Sciatic nerve (tissue), 2 donors: ENCODE measurements at regions not wholly inside any gene's neighbourhood (a gene's known extent, or its start where the extent isn't known, plus 50 kb on each side); places are given as distances from the start of the nearest gene placed in this dataset.
A peak's percentile ranks its signal among the peaks of the same experiment; 100 is the strongest.

Experiments
- ATAC-seq: fragments of 200-7000 bp; cut with Tn5 transposase; one replicate; pipeline ENCODE4 v1.9.1; 2020; ENCODE audit warnings: mild to moderate bottlenecking, moderate library complexity
- DNase-seq: peaks from one replicate; pipeline ENCODE4 v3.0.0-alpha.2; 2020; ENCODE audit warnings: low spot score
- intact Hi-C: fragments of 100-400 bp; cut with DNase I; formaldehyde crosslinking; loops from one replicate; pipeline ENCODE4 v1.14.2; 2022
- donor health status: DM: no; HTN: no; CAD: no.
- donor health status: DM: no; HTN: no; CAD: no.

GRCh38 chr4:108383157-108383556 is 214.4 kb upstream of the LEF1 start:
- no peak for ATAC-seq
- no peak for DNase-seq
- intact Hi-C loops, result no loop called here

DNA sequence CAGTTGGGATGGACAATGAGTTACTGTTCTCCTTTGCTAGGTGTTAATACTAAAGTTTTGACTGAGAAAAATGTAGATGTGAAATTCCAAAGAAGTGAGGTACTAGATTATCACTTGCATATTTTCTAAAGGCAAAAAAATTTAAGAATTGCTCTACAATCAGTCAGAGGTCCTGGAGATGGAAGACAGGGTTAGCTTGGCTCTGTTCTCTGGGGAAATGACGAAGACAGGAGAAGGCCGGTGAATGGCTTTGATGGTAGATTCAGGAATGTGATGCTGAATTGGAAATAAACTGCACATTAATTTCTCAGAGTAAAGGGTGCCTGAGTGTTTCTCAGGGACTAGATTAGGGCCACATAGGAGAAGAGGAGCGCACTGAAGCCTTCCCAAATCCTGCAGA is 214.0 kb upstream of the LEF1 start:
- DNase-seq (no peak), ATAC-seq (no peak)
- intact Hi-C loops, result no loop called here

DNA sequence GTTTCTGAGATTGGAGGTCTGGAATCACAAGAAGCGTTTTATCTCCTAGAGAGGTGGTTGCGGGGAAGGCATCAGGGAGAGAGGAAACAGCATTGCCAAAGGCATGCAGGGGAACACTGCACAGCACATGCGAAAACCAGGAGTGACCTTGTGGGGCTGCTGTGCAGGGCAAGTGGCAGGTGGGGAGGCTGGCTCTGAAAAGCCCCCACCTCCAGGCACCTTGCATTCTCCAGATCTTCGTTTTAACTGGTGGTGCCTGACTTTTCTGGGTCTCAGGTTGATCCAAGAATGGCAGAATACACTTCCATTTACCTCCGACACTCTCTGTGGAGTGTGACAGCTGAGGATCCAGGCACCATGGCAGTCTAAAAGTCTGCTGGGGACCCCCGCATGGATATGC is 209.4 kb upstream of the LEF1 start:
- DNase-seq, result no peak
- intact Hi-C loops, result no loop called here
- ATAC-seq, result no peak

DNA sequence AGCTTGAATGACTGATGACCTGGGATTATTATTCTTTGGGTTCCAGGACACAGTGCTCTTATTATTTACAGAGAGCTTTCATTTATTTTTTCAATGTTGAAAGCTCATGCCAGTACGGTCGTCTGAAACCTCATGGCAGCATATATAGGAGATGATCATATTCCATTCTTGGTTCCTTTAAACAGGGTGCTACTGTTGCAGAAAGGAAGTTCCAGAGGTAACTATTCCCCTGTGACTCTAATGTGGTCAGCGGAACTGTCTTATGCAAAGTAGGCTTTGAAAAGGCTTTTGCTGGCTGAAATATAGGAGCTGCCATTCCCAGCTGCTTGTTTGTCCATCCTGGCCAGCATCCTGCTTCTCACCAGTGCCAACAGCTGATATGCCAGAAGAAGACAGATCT is 208.3 kb upstream of the LEF1 start:
- DNase-seq (no peak), ATAC-seq (no peak)
- intact Hi-C loops, result no loop called here

DNA sequence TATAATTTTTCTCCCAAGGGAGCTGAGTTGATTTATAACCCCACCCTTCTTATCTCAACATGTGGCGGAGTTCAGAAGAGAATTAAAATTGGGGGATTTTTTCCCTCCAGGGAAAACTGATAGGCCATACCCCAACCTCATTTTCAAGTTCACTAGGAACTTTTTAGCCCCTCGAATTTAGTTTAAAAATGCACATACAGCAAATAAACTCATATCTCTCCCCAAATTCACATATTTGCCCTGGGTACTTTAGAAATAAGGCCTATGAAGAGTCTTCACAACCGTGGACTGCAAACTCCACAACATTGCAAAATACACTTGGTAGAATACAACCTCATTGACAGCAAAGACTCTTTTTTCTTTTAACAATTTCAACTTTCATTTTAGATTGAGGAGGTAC is 206.7 kb upstream of the LEF1 start:
- ATAC-seq (no peak), DNase-seq (no peak)
- intact Hi-C loops, result no loop called here

DNA sequence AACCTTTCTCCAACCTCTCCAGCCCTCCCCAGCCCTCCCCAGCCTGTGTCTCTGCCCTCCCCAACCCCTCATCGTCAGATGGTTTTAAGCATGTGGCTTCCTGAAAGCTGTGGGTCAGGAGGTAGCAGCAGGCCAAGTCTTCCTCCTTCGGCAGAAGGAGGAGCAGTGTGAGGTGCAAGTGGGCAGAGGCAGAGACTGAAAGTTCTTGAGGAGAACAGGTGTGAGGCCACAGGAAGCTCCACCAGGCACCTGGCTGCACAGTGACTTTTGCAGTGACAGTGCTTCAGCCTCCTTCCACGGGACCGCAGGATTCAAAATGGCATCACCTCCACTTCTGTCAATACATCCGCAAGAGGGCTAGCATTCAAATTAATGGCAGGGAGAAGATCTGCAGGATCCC is 203.9 kb upstream of the LEF1 start:
- DNase-seq (no peak), ATAC-seq (no peak)
- intact Hi-C loops, result no loop called here

DNA sequence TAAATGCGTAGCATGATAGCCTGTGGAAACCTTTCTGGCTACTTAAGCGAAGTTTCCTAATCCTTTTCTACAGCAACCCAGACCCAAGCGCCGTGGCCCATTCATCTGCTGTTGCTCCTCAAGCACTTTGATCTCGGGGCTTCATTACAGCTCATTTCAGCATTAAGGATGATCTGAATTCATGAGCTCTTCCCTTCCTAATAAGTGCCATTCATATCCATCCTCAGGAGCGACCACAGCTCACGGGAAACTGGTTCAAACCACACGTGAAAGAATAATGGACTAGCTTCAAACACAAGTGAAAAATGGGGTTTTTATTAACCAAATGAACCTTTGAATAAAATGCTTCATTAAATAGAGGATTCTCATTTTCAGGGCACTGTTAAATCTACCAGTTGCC is 202.6 kb upstream of the LEF1 start:
- intact Hi-C loops, result no loop called here
- ATAC-seq (no peak), DNase-seq (no peak)

- intact Hi-C loops, result no loop called here
- no peak for DNase-seq
- ATAC-seq, result no peak
These were observed 201.8 kb upstream of the LEF1 start for GRCh38 chr4:108370291-108371141.

- intact Hi-C loops, result no loop called here
- ATAC-seq (no peak), DNase-seq (no peak)
These were observed 200.4 kb upstream of the LEF1 start for GRCh38 chr4:108369035-108369655.

GRCh38 chr4:108367751-108368150 is 199.0 kb upstream of the LEF1 start:
- intact Hi-C loops, result no loop called here
- ATAC-seq, result no peak
- DNase-seq, result no peak

- no peak for DNase-seq
- intact Hi-C loops, result no loop called here
- ATAC-seq, result no peak
These were observed 198.0 kb upstream of the LEF1 start for GRCh38 chr4:108366716-108367115.

- intact Hi-C loops, result no loop called here
- DNase-seq, result no peak
These were observed 196.8 kb upstream of the LEF1 start for GRCh38 chr4:108365551-108365950.

DNA sequence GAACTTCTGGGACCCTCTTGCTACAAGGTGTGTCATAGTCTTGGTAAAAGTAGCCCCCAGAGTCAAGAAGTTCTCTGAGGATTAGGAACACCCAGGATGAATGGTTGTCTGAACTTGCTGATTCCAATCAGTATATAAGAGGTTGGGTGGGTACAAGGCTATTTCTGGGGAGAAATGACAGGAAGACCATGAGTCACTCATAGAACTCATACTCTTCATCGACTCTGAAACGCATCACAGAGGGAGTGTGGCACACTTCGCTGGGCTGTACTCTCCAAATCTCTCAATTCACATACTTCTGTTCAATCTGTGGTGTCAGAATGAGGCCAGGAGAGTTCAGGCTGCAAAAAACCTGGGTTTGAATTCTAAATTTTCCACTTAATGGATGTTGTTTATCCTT is 193.2 kb upstream of the LEF1 start:
- ATAC-seq (peak; percentile 9), DNase-seq (no peak)
- intact Hi-C loops, result no loop called here

More at GRCh38 chr4:108365551-108365950, 196.8 kb upstream of the LEF1 start:
- ATAC-seq, result no peak

GRCh38 chr4:108361446-108361820 is 192.7 kb upstream of the LEF1 start:
- ATAC-seq (peak; percentile 24), DNase-seq (no peak)
- intact Hi-C loops, result no loop called here

DNA sequence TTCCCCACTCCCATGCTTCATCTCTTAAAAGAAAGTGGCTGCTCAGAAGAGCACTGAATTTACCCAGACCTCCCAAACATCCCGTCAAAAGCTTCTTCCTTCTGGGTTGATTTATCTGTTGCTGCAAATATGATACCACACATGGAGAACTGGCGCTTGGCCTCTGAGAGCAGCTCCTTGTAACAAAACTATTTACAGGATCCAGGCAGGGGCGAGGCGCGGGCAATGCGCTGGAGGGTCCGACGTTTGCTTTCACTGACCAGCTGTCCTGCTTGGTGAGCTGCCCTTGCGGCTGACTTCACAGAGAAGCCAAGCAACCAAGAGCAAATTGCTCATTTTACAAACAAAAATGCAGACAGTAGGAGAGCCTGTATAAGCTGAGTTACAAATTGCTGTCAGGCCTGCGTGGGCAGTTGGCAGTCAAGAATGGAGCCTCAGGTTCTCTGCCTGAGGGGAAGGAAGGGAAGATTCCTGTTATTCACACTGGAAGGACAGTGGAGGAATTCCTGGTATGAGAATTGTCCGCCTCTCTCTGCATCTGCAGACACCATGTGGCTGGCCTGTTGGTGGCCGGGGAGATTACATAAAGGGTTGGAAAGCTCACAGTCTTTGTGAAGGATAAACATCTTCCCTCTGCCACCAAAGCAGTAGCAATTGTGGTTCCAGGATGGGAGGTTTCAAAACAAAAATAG is 192.2 kb upstream of the LEF1 start:
- no peak for DNase-seq
- intact Hi-C loops, result no loop called here
- peak; percentile 83 for ATAC-seq

- ATAC-seq, result no peak
- intact Hi-C loops, result no loop called here
These were observed 191.4 kb upstream of the LEF1 start for GRCh38 chr4:108359986-108360681.

GRCh38 chr4:108359130-108359985 is 190.6 kb upstream of the LEF1 start:
- intact Hi-C loops, result no loop called here
- DNase-seq, result no peak

More at GRCh38 chr4:108359986-108360681, 191.4 kb upstream of the LEF1 start:
- DNase-seq, result no peak

DNA sequence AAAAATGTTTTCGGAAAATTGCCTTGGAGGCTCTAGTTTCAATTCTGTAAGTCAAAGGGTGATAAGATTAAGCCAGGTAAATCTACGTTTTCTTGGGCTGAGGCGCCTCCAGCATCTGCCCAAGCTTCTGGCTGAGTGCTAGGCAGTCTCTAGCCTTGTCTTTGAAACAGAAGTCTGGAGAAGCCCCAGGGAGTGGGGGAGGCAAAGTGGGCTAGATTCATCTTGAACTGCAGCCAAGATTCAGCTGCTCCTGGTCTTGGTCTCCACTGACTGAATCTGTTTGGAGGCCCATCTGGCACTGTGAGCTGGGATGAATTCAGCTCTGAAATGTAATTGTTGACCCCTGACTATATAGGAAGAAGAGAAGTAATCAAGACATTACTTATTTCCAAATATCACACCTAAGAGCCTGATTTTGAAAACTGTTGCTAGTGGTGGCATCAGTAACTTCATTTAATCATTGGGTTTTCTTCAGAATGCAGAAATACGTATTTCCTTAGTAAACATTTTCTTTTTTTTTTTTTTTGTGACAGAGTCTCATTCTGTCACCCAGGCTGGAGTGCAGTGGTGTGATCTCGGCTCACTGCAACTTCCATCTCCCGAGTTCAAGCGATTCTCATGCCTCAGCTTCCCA is 187.3 kb upstream of the LEF1 start:
- no peak for DNase-seq
- intact Hi-C loops, result no loop called here
- no peak for ATAC-seq

More at GRCh38 chr4:108359130-108359985, 190.6 kb upstream of the LEF1 start:
- no peak for ATAC-seq
